Caco-2 (cell line): ENCODE measurements at regions not wholly inside any gene's neighbourhood (a gene's known extent, or its start where the extent isn't known, plus 50 kb on each side); places are given as distances from the start of the nearest gene placed in this dataset.

ENCODE experiments used
- BruUV-seq: library from RNA; stranded (reverse); fragments of 400-500 nt; replicated peaks from 2 replicates; lab custom pipeline; 2021; lab: Mats Ljungman, UMichigan
- CTCF ChIA-PET: fragments of 300-600 bp; sonication (Branson Sonifier 250); formaldehyde crosslinking; loops from one replicate; lab custom pipeline; 2022; ENCODE audit warnings: antibody characterized with exemption; lab: Charles Lee
- POLR2A ChIA-PET: fragments of 300-600 bp; sonication (Branson Sonifier 250); formaldehyde crosslinking; loops from one replicate; lab custom pipeline; 2022; ENCODE audit warnings: antibody characterized with exemption; lab: Charles Lee
- DNase-seq, 2 experiments: peaks; one replicate each; pipeline versions ENCODE4 v3.0.0 to v3.0.0-alpha.2; 2020 to 2022
- H3K27me3 ChIP-seq: replicated peaks from 2 replicates; pipeline ENCODE4 v1.6.0; 2011; ENCODE audit warnings: low read length; ENCODE audit not compliant: control insufficient read depth, insufficient read depth
- H3K36me3 ChIP-seq: 2 replicates; pipeline ENCODE4 v1.5.1; 2011; ENCODE audit warnings: low read length; ENCODE audit not compliant: control insufficient read depth, insufficient read depth
- H3K4me1 ChIP-seq: fragments of 250-450 bp; sonication (Bioruptor Pico); 2 replicates; pipeline ENCODE4 v1.5.1; 2020; ENCODE audit warnings: mild to moderate bottlenecking
- H3K4me3 ChIP-seq: 2 replicates; pipeline ENCODE4 v1.5.1; 2011; ENCODE audit warnings: low read depth, mild to moderate bottlenecking, control low read depth, low read length
- H3K9me3 ChIP-seq: fragments of 250-450 bp; sonication (Bioruptor Pico); 2 replicates; pipeline ENCODE4 v1.5.1; 2020; ENCODE audit warnings: mild to moderate bottlenecking, moderate library complexity
- H3K27ac Mint-ChIP-seq: one replicate; pipeline ENCODE4 v1.8.0; 2022; ENCODE audit warnings: mixed read lengths; ENCODE audit not compliant: unreplicated experiment
- H3K27me3 Mint-ChIP-seq: one replicate; pipeline ENCODE4 v1.8.0; 2022; ENCODE audit warnings: mixed read lengths; ENCODE audit not compliant: insufficient read depth, unreplicated experiment
- H3K36me3 Mint-ChIP-seq: one replicate; pipeline ENCODE4 v1.8.0; 2022; ENCODE audit warnings: mild to moderate bottlenecking, mixed read lengths; ENCODE audit not compliant: insufficient read depth, unreplicated experiment
- H3K4me1 Mint-ChIP-seq: one replicate; pipeline ENCODE4 v1.8.0; 2022; ENCODE audit warnings: low read depth, mixed read lengths; ENCODE audit not compliant: unreplicated experiment
- H3K4me3 Mint-ChIP-seq: one replicate; pipeline ENCODE4 v1.8.0; 2022; ENCODE audit warnings: mild to moderate bottlenecking, moderate library complexity, mixed read lengths; ENCODE audit not compliant: unreplicated experiment
- H3K9me3 Mint-ChIP-seq: one replicate; pipeline ENCODE4 v1.8.0; 2022; ENCODE audit warnings: mixed read lengths; ENCODE audit not compliant: unreplicated experiment
- intact Hi-C: fragments of 100-400 bp; cut with micrococcal nuclease; formaldehyde crosslinking; loops from one replicate; pipeline ENCODE4 v1.10.0; 2022; ENCODE audit not compliant: unreplicated experiment
- TF ChIP-seq, protein P1 (sequence below), 2 experiments: fragments of 200-600 bp in 1 of 2; IDR thresholded peaks; 1 replicate in 1 of 2; 2 replicates in 1 of 2; pipeline versions ENCODE4 v1.5.1 to v1.8.0; 2011 to 2022; ENCODE audit warnings: antibody characterized with exemption in 1 of 2, control low read depth in 1 of 2, inconsistent platforms in 1 of 2, low read depth in 1 of 2, low read length in 1 of 2, mild to moderate bottlenecking in 1 of 2, moderate library complexity in 1 of 2; ENCODE audit not compliant: insufficient read depth in 1 of 2, severe bottlenecking in 1 of 2, unreplicated experiment in 1 of 2

DNA sequence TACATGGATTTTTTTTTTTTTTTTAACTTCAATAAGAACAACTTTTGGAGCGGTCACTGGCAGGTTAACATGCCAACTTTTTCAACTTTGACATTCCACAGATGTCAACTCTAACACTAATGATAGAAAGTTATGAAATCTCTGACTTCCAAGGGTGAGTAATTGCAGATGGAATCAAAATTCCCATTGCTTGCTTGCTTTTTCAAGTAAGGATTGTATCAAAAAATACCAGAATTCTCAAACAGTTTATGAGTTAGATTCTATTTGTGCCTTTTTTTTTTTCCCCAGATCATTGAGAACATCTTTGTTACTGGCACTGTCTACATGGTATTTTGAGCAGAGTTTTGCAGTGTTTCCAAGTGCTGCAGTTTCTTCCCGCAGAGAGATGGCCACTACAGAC lies 50.3 kb upstream of the OTUD4 start:
- Mint-ChIP-seq H3K4me1 (no peaks in the 10 kb centered on the region), H3K9me3 (no peaks in the 10 kb centered on the region), H3K36me3 (no peaks in the 10 kb centered on the region), H3K27ac (no peak overlapping the region), H3K4me3 (no peak overlapping the region), H3K27me3 (peaks cover 3% of the 10 kb centered on the region)
- Histone ChIP-seq H3K27me3 (no peaks in the 10 kb centered on the region), H3K36me3 (no peaks in the 10 kb centered on the region), H3K9me3 (no peaks in the 10 kb centered on the region), H3K4me3 (no peak overlapping the region), H3K4me1 (no peaks in the 10 kb centered on the region)
- intact Hi-C loops = loop anchor here (5.0 kb wide), 1 partner anchor 73 kb away; no protein-coding TSS in a partner anchor
- ChIA-PET POLR2A (no interaction called here), CTCF (no interaction called here)
- no peak for DNase-seq
- TF ChIP-seq, protein P1, sequence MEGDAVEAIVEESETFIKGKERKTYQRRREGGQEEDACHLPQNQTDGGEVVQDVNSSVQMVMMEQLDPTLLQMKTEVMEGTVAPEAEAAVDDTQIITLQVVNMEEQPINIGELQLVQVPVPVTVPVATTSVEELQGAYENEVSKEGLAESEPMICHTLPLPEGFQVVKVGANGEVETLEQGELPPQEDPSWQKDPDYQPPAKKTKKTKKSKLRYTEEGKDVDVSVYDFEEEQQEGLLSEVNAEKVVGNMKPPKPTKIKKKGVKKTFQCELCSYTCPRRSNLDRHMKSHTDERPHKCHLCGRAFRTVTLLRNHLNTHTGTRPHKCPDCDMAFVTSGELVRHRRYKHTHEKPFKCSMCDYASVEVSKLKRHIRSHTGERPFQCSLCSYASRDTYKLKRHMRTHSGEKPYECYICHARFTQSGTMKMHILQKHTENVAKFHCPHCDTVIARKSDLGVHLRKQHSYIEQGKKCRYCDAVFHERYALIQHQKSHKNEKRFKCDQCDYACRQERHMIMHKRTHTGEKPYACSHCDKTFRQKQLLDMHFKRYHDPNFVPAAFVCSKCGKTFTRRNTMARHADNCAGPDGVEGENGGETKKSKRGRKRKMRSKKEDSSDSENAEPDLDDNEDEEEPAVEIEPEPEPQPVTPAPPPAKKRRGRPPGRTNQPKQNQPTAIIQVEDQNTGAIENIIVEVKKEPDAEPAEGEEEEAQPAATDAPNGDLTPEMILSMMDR (IDR thresholded peaks at IDR 0.05; ENCODE audit: insufficient read depth in 1 of 2, low read depth in 1 of 2, low read length in 1 of 2, severe bottlenecking in 1 of 2, unreplicated experiment in 1 of 2) = no peak
- BruUV-seq = no TSS peak
